ENCODE measurements at regions not wholly inside any gene's neighbourhood (a gene's known extent, or its start where the extent isn't known, plus 50 kb on each side); places are given as distances from the start of the nearest gene placed in this dataset.

- DNase-seq, result no peak
Measured at GRCh38 chr20:48262466-48262865, 477.2 kb upstream of the SULF2 start.

- DNase-seq, result no peak
Measured at GRCh38 chr20:48261398-48261910, 476.2 kb upstream of the SULF2 start.

- DNase-seq, result no peak
Measured at GRCh38 chr20:48260129-48260756, 475.0 kb upstream of the SULF2 start.

- DNase-seq, result no peak
Measured at GRCh38 chr20:48259456-48259855, 474.2 kb upstream of the SULF2 start.

- no peak for DNase-seq
Measured at GRCh38 chr20:48257833-48258232, 472.6 kb upstream of the SULF2 start.

- DNase-seq, result no peak
Measured at GRCh38 chr20:48247961-48248360, 462.7 kb upstream of the SULF2 start.

GRCh38 chr20:48246061-48246790, 460.9 kb upstream of the SULF2 start:
- DNase-seq, result no peak

GRCh38 chr20:48242623-48243022, 457.3 kb upstream of the SULF2 start:
- DNase-seq, result no peak

- DNase-seq, result no peak
Measured at GRCh38 chr20:48241482-48241881, 456.2 kb upstream of the SULF2 start.

- no peak for DNase-seq
Measured at GRCh38 chr20:48238781-48239180, 453.5 kb upstream of the SULF2 start.

- no peak for DNase-seq
Measured at GRCh38 chr20:48238326-48238725, 453.0 kb upstream of the SULF2 start.

GRCh38 chr20:48236000-48236970, 451.0 kb upstream of the SULF2 start:
- no peak for DNase-seq

- no peak for DNase-seq
Measured at GRCh38 chr20:48234951-48235350, 449.7 kb upstream of the SULF2 start.

- no peak for DNase-seq
Measured at GRCh38 chr20:48231253-48231930, 446.1 kb upstream of the SULF2 start.

GRCh38 chr20:48230216-48230615, 444.9 kb upstream of the SULF2 start:
- DNase-seq, result no peak

- DNase-seq, result no peak
Measured at GRCh38 chr20:48227381-48227780, 442.1 kb upstream of the SULF2 start.

- DNase-seq, result no peak
Measured at GRCh38 chr20:48226642-48227041, 441.4 kb upstream of the SULF2 start.

- DNase-seq, result no peak
Measured at GRCh38 chr20:48224533-48225050, 439.3 kb upstream of the SULF2 start.

GRCh38 chr20:48223715-48224114, 438.4 kb upstream of the SULF2 start:
- no peak for DNase-seq

GRCh38 chr20:48222595-48223180, 437.4 kb upstream of the SULF2 start:
- DNase-seq, result no peak

- no peak for DNase-seq
Measured at GRCh38 chr20:48220033-48220633, 434.9 kb upstream of the SULF2 start.

GRCh38 chr20:48219306-48219705, 434.0 kb upstream of the SULF2 start:
- DNase-seq, result no peak
